HEK293 (cell line): ENCODE measurements at regions not wholly inside any gene's neighbourhood (a gene's known extent, or its start where the extent isn't known, plus 50 kb on each side); places are given as distances from the start of the nearest gene placed in this dataset.

Experiments used
- GLI4 ChIP-seq: fragments of 450-650 bp; formaldehyde crosslinking; IDR thresholded peaks from 2 replicates; pipeline ENCODE4 v1.5.1; 2016; ENCODE audit warnings: missing biosample characterization, missing genetic modification characterization
- TRIM28 ChIP-seq: IDR thresholded peaks from 2 replicates; pipeline ENCODE4 v1.6.1; 2011; ENCODE audit warnings: low read length, control low read depth, borderline replicate concordance
- ZNF214 ChIP-seq: fragments of 450-650 bp; formaldehyde crosslinking; IDR thresholded peaks from 2 replicates; pipeline ENCODE4 v1.5.1; 2017; ENCODE audit warnings: missing biosample characterization, mild to moderate bottlenecking, missing genetic modification characterization, borderline replicate concordance
- ZNF292 ChIP-seq: fragments of 450-650 bp; formaldehyde crosslinking; IDR thresholded peaks from 2 replicates; pipeline ENCODE4 v1.5.1; 2016; ENCODE audit warnings: low read depth, missing biosample characterization, missing genetic modification characterization, borderline replicate concordance
- ZNF423 ChIP-seq: fragments of 450-650 bp; formaldehyde crosslinking; IDR thresholded peaks from 2 replicates; pipeline ENCODE4 v1.5.1; 2016; ENCODE audit warnings: missing biosample characterization, missing genetic modification characterization
- TF ChIP-seq, protein P1 (sequence below): fragments of 450-650 bp; formaldehyde crosslinking; IDR thresholded peaks from 2 replicates; pipeline ENCODE4 v1.5.1; 2016; ENCODE audit warnings: missing biosample characterization, missing genetic modification characterization
- TF ChIP-seq, protein P2 (sequence below): fragments of 450-650 bp; formaldehyde crosslinking; IDR thresholded peaks from 2 replicates; pipeline ENCODE4 v1.5.1; 2016; ENCODE audit warnings: missing biosample characterization, missing genetic modification characterization
- TF ChIP-seq, protein P3 (sequence below): fragments of 450-650 bp; formaldehyde crosslinking; IDR thresholded peaks from 2 replicates; pipeline ENCODE4 v1.5.1; 2016; ENCODE audit warnings: missing biosample characterization, missing genetic modification characterization
- TF ChIP-seq, protein P4 (sequence below): fragments of 450-650 bp; formaldehyde crosslinking; IDR thresholded peaks from 2 replicates; pipeline ENCODE4 v1.5.1; 2016; ENCODE audit warnings: missing biosample characterization, missing genetic modification characterization

DNA sequence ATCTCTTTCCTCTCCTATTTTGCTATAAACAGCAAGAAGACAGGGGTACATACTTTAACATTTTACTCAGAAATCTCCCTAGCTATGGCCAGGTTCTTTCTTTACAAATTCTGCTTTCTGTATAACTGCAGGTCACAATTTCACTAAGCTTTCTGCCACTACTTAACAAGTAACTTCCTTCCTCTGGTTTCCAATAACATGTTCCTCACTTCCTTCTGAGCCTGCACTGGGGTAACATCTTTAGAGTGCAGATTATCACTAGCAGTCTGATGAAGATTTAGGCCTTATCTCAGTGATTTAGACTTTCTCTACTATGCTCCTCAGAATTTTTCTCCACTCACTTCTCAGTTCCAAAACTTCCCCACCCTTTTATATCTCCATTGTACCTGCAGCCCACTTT lies 1930.5 kb upstream of the AGA start:
- TF ChIP-seq TRIM28: no peak
- no peak for TF ChIP-seq ZNF292 (tag by site-specific recombination)
- TF ChIP-seq, protein P1, sequence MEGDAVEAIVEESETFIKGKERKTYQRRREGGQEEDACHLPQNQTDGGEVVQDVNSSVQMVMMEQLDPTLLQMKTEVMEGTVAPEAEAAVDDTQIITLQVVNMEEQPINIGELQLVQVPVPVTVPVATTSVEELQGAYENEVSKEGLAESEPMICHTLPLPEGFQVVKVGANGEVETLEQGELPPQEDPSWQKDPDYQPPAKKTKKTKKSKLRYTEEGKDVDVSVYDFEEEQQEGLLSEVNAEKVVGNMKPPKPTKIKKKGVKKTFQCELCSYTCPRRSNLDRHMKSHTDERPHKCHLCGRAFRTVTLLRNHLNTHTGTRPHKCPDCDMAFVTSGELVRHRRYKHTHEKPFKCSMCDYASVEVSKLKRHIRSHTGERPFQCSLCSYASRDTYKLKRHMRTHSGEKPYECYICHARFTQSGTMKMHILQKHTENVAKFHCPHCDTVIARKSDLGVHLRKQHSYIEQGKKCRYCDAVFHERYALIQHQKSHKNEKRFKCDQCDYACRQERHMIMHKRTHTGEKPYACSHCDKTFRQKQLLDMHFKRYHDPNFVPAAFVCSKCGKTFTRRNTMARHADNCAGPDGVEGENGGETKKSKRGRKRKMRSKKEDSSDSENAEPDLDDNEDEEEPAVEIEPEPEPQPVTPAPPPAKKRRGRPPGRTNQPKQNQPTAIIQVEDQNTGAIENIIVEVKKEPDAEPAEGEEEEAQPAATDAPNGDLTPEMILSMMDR: no peak
- no peak for TF ChIP-seq ZNF423 (tag by site-specific recombination)
- TF ChIP-seq, protein P2, sequence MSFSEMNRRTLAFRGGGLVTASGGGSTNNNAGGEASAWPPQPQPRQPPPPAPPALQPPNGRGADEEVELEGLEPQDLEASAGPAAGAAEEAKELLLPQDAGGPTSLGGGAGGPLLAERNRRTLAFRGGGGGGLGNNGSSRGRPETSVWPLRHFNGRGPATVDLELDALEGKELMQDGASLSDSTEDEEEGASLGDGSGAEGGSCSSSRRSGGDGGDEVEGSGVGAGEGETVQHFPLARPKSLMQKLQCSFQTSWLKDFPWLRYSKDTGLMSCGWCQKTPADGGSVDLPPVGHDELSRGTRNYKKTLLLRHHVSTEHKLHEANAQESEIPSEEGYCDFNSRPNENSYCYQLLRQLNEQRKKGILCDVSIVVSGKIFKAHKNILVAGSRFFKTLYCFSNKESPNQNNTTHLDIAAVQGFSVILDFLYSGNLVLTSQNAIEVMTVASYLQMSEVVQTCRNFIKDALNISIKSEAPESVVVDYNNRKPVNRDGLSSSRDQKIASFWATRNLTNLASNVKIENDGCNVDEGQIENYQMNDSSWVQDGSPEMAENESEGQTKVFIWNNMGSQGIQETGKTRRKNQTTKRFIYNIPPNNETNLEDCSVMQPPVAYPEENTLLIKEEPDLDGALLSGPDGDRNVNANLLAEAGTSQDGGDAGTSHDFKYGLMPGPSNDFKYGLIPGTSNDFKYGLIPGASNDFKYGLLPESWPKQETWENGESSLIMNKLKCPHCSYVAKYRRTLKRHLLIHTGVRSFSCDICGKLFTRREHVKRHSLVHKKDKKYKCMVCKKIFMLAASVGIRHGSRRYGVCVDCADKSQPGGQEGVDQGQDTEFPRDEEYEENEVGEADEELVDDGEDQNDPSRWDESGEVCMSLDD (tag by site-specific recombination): no peak
- TF ChIP-seq, protein P3, sequence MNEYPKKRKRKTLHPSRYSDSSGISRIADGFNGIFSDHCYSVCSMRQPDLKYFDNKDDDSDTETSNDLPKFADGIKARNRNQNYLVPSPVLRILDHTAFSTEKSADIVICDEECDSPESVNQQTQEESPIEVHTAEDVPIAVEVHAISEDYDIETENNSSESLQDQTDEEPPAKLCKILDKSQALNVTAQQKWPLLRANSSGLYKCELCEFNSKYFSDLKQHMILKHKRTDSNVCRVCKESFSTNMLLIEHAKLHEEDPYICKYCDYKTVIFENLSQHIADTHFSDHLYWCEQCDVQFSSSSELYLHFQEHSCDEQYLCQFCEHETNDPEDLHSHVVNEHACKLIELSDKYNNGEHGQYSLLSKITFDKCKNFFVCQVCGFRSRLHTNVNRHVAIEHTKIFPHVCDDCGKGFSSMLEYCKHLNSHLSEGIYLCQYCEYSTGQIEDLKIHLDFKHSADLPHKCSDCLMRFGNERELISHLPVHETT (tag by site-specific recombination): no peak
- TF ChIP-seq, protein P4, sequence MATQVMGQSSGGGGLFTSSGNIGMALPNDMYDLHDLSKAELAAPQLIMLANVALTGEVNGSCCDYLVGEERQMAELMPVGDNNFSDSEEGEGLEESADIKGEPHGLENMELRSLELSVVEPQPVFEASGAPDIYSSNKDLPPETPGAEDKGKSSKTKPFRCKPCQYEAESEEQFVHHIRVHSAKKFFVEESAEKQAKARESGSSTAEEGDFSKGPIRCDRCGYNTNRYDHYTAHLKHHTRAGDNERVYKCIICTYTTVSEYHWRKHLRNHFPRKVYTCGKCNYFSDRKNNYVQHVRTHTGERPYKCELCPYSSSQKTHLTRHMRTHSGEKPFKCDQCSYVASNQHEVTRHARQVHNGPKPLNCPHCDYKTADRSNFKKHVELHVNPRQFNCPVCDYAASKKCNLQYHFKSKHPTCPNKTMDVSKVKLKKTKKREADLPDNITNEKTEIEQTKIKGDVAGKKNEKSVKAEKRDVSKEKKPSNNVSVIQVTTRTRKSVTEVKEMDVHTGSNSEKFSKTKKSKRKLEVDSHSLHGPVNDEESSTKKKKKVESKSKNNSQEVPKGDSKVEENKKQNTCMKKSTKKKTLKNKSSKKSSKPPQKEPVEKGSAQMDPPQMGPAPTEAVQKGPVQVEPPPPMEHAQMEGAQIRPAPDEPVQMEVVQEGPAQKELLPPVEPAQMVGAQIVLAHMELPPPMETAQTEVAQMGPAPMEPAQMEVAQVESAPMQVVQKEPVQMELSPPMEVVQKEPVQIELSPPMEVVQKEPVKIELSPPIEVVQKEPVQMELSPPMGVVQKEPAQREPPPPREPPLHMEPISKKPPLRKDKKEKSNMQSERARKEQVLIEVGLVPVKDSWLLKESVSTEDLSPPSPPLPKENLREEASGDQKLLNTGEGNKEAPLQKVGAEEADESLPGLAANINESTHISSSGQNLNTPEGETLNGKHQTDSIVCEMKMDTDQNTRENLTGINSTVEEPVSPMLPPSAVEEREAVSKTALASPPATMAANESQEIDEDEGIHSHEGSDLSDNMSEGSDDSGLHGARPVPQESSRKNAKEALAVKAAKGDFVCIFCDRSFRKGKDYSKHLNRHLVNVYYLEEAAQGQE (tag by site-specific recombination): no peak
- TF ChIP-seq ZNF214: no peak
- TF ChIP-seq GLI4 (tag by site-specific recombination): no peak
